ENCODE measurements at regions not wholly inside any gene's neighbourhood (a gene's known extent, or its start where the extent isn't known, plus 50 kb on each side); places are given as distances from the start of the nearest gene placed in this dataset.

DNA sequence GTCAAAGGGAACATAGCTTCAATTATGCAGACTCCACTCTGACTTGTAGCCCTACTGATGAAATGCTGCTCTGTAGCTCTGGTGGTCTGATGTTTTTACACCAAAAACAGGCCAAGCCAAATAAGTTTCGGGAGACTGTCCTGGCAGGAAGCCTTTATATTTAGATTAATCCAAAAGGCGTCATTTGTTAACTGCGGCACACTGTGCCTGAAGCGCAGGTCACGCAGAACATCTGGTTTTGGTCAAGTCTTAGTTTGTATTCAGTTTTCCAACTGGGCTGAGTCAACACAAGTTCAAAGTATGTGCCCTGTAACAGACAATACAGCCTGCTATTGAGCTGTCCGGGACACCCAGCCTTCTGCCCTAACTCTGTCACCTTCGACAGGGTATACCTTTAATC, 154.6 kb upstream of the IPO5 start:
- H3K9me3 ChIP-seq: peaks cover 11% of the 10 kb centered on the region
- DNase-seq (no peak), ATAC-seq (no peak)
- TF ChIP-seq CTCF (IDR thresholded peaks at IDR 0.05): no peak
- intact Hi-C loops (cut with DNase I): no loop called here
- H3K27me3 ChIP-seq (ENCODE audit: low read depth): no peaks in the 10 kb centered on the region
- no peak overlapping the region for H3K27ac ChIP-seq
- no peaks in the 10 kb centered on the region for H3K4me1 ChIP-seq
- no peaks in the 10 kb centered on the region for H3K36me3 ChIP-seq
- no peak overlapping the region for H3K4me3 ChIP-seq

DNA sequence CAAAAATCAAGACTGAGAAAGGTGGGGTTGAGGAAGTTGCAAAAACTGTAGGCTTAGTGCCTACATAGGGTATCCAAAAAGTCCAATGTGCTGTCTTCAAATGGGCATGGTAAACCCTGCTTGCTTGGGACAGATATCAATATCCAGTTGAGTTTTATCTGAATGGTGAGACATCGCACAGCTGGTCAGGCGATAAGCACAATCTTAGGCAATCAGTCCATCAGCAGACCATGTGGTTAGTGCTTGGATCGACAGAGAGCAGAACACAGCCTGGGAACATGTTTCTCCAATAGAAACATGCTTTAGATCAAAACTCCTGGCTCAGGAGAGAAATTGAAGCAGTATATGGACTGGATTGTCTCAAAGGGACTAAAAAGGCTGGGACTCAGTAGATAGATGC, 151.3 kb upstream of the IPO5 start:
- peaks cover 5% of the 10 kb centered on the region for H3K27me3 ChIP-seq (ENCODE audit: low read depth)
- ATAC-seq (no peak), DNase-seq (no peak)
- intact Hi-C loops (cut with DNase I): no loop called here
- TF ChIP-seq CTCF (IDR thresholded peaks at IDR 0.05): no peak
- H3K9me3 ChIP-seq: no peaks in the 10 kb centered on the region
- H3K36me3 ChIP-seq: no peaks in the 10 kb centered on the region
- H3K4me3 ChIP-seq: no peak overlapping the region
- no peak overlapping the region for H3K27ac ChIP-seq
- no peaks in the 10 kb centered on the region for H3K4me1 ChIP-seq

GRCh38 chr13:97809576-97809975, 143.9 kb upstream of the IPO5 start:
- H3K27me3 ChIP-seq (ENCODE audit: low read depth): peaks cover under 1% of the 10 kb centered on the region
- no peaks in the 10 kb centered on the region for H3K9me3 ChIP-seq
- no peak overlapping the region for H3K27ac ChIP-seq
- H3K36me3 ChIP-seq: no peaks in the 10 kb centered on the region
- no peak overlapping the region for H3K4me3 ChIP-seq
- intact Hi-C loops (cut with DNase I): no loop called here
- no peak for TF ChIP-seq CTCF (IDR thresholded peaks at IDR 0.05)
- no peaks in the 10 kb centered on the region for H3K4me1 ChIP-seq
- no peak for DNase-seq
- ATAC-seq: no peak

- DNase-seq: no peak
- TF ChIP-seq CTCF (IDR thresholded peaks at IDR 0.05): peak; percentile 32
Measured at GRCh38 chr13:97810152-97810551, 143.3 kb upstream of the IPO5 start.

DNA sequence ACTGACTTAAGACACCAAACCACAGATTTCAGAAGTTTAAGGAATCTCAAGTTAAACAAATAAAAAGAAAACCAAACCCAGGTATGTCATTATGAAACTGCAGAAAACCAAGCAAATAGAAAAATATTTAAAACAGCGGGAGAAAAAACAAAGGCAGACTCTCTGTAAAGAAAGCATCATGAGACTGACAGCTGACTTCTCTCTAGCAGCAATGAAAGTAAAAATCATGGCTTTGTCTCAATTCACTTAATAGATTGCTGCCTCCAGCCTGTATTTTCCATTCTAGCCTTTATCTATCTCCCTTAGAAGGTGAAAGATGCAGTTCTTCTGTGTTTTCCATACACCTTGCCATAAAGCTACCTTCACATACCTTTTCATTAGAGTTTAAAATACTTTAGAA, 131.1 kb upstream of the IPO5 start:
- no peaks in the 10 kb centered on the region for H3K27me3 ChIP-seq (ENCODE audit: low read depth)
- H3K36me3 ChIP-seq: no peaks in the 10 kb centered on the region

More at GRCh38 chr13:97810152-97810551, 143.3 kb upstream of the IPO5 start:
- Histone ChIP-seq H3K4me1 (no peaks in the 10 kb centered on the region), H3K9me3 (no peaks in the 10 kb centered on the region), H3K27ac (no peak overlapping the region), H3K4me3 (no peak overlapping the region), H3K27me3 (ENCODE audit: low read depth) (no peaks in the 10 kb centered on the region), H3K36me3 (no peaks in the 10 kb centered on the region)
- ATAC-seq: no peak
- intact Hi-C loops (cut with DNase I): no loop called here

More for the DNA sequence above, 131.1 kb upstream of the IPO5 start:
- no peak overlapping the region for H3K4me3 ChIP-seq
- H3K9me3 ChIP-seq: no peaks in the 10 kb centered on the region
- ATAC-seq (no peak), DNase-seq (no peak)
- no peaks in the 10 kb centered on the region for H3K4me1 ChIP-seq
- intact Hi-C loops (cut with DNase I): no loop called here
- no peak overlapping the region for H3K27ac ChIP-seq
- no peak for TF ChIP-seq CTCF (IDR thresholded peaks at IDR 0.05)

Measured in lower lobe of right lung (tissue), 2 donors.